IMR-90 (cell line): ENCODE measurements at regions not wholly inside any gene's neighbourhood (a gene's known extent, or its start where the extent isn't known, plus 50 kb on each side); places are given as distances from the start of the nearest gene placed in this dataset.

Experiments
- BHLHE40 ChIP-seq: fragments of 150-350 bp; IDR thresholded peaks from 2 replicates; pipeline ENCODE4 v1.6.1; 2016; ENCODE audit warnings: mild to moderate bottlenecking, low read depth, low read length
- SMC3 ChIP-seq: fragments of 150-350 bp; IDR thresholded peaks from 2 replicates; pipeline ENCODE4 v1.6.1; 2016; ENCODE audit warnings: low read depth, mild to moderate bottlenecking, antibody characterized with exemption, low read length, moderate library complexity

DNA sequence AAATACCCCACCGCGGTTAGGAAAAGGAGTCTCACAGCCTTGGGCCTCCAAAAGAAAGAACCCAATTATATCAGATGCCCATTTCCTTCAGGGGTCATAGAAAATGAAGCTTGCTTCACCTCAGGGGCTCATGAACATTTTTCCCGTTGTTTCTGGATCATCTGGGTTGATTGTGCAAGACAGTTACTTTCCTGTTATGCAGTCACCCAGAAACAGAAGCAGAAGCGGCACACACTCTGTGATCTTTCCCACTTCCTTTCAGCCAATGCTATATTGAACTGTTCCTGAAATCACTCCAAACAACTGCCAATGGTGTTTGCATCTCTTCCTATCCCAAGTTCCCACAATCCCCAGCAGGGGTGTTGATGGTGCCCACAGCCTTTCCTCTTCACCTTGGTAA, 295.6 kb upstream of the RASGRP1 start:
- TF ChIP-seq SMC3 (no peak), BHLHE40 (no peak)
